Stimulated activated CD8-positive, alpha-beta memory T cell treated with anti-CD3 and anti-CD28 coated beads, Interleukin-12 subunit alpha, Interleukin-12 subunit beta, amount 100 ng/mL, for 24 hours (primary cell): ENCODE measurements at regions not wholly inside any gene's neighbourhood (a gene's known extent, or its start where the extent isn't known, plus 50 kb on each side); places are given as distances from the start of the nearest gene placed in this dataset.

Experiments
- DNase-seq: peaks from one replicate; pipeline ENCODE4 v3.0.0-alpha.2; 2020; ENCODE audit errors: extremely low read depth

- DNase-seq = no peak
Measured at GRCh38 chr13:73967397-73968165, 166.6 kb downstream of the KLF12 start.

DNA sequence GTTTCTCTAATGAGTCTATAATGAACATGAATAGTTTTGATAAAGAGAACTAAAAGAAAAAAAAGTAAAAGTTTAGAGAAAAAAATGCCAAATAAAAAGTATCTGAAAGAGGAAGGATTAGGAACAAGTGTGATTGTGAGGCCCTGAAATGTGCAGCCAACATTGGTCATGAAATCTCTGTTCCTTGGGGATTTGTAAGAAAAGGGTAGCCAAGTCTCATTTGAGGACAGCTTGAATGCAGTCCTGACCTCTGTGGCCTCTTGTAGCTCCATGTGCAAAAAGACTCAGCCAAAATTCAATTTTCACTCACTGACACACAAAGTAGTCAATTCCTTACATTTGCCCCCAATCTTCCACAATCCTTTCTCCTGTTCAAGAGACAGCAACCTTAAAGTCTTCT is 167.9 kb downstream of the KLF12 start:
- no peak for DNase-seq

DNA sequence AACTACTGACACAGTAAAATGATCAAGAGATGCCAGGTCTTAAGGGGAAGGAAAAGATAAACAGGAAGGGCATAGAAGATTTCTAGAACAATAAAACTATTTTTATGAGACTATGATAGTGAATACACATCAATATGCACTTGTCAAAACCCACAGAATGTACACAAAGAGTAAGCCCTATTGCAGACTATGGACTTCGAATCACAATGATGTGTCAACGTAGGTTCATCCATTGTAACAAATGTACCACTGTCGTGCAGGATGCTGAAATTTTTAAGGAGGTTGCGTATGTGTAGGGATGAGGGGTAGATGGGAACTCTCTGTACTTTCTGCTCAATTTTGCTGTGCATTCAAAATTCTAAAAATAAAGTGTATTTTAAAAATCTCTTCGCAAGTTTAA is 171.9 kb downstream of the KLF12 start:
- DNase-seq = no peak

GRCh38 chr13:73961181-73961580 is 173.0 kb downstream of the KLF12 start:
- DNase-seq = no peak

- no peak for DNase-seq
Measured at GRCh38 chr13:73960474-73960873, 173.7 kb downstream of the KLF12 start.

DNA sequence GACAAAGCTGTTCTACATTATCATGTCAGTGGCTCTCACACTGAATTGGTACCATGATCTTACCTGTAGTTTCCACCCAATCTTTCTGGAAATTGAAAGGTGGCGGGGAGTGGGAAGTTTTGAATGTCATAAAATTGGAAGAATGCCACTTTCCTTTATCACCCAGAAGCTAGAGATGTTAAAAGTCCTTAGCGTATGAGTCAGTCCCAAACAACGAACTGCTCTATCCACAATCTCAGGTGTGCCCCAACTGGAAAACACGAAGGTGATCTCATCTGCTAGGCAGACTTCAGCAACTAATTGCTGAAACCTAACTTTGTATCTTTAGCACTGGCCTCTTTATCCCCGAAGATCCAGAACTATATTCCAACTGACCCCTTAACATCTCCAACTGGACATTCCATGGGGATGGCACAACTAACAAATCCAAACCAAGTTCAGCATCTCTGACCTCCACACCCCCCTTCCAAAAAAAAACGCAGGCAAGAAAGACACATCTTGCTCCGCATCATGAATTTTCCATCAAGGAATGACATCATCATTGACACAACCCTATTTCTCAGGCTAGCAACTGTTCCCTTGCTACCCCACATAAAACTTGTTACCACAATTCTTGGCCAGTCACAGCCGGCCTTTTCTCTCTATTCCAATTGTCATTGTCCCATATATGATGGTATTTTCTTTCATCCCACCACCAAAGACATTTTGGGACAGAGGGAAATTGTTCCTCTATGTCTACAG is 175.4 kb downstream of the KLF12 start:
- DNase-seq = no peak

DNA sequence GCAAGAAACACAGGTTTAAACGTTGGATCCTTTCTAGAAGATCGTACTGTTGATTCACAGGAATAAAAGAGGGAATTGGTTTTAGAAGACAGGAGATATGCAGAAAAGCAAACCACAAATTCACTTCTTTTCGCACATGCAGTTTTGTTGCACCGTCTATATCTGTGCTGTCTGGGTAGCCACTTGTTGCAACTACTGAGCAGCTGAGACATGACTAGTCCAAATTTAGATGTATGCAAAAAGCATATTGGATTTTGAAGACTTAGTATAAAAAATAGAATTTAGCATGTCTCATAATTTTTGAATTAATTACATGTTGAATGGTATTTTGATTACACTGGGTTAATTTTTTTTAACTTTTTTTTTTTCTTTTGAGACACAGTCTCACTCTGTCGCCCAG is 176.3 kb downstream of the KLF12 start:
- no peak for DNase-seq

- DNase-seq = no peak
Measured at GRCh38 chr13:73956795-73957408, 177.3 kb downstream of the KLF12 start.

DNA sequence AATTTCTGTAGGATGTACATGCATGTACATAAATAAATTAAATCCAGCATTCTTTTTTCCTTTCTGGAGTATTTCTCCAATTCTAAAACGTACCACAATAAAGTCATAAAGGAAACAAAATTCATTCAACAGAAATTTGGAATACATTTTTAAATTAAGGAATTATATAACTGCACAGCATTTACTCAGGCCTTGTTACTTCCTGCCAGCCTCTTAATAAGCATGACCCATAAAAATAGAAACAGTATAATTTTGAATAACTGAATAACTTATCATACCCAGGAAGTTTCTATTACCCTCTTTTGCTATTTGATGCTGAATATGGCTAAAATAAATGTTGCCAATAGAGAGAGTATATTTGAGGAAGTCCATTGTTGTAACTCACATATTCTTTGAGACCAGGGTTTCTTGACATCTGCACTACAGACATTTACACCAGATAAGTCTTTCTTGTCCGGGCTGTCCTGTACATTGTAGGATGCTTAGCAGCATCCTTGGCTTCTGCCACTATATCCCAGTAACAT is 178.2 kb downstream of the KLF12 start:
- no peak for DNase-seq

GRCh38 chr13:73954808-73955207 is 179.4 kb downstream of the KLF12 start:
- no peak for DNase-seq

DNA sequence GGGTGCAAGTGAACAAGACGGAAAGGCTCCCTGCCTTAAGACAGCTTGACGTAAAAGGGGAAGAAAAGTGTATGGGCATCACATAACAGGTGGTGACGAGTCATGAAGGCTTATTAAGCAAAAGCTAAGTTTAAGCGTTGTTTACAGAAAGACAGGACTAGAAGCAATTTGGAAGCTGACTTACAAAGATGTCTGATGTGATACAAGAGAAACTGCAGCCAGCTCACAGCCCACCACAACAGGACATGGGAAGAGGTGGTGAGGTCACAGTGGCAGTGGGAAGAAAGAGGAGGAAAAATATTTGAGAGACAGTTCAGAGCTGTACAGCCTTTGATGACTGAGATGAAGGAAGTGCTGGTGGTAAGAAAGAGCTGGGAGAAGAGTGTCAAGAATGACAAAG is 181.6 kb downstream of the KLF12 start:
- DNase-seq = no peak

DNA sequence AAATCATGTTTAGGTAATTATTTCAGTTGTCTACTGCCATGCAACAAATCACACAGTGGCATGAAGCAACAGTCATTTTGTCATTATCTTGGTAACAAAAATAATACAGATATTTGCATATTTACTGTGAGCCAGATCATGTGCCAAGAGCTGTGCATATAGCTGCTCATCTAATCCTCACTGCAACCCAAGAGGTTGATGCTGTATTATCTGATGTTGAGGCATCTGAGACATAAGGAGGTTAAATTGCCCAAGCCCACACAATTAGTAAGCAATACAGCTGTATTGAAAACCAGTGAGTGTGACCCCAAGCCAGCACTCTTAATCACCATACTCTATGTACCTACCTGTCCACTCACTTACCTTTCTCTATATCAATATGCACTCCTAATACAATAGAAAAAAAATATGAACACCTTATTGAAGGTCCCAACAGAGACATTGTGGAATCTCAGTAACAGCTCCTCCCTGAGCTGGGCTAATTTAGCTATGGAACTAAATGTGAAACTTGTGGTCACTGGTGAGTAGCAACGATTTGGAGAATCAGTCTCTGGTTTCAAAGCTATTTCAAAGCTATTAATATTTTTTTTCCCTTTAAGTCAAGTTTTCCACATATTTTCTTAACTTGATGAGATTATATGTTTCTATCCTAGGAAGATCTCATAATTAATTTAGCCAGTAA is 185.2 kb downstream of the KLF12 start:
- DNase-seq = no peak

DNA sequence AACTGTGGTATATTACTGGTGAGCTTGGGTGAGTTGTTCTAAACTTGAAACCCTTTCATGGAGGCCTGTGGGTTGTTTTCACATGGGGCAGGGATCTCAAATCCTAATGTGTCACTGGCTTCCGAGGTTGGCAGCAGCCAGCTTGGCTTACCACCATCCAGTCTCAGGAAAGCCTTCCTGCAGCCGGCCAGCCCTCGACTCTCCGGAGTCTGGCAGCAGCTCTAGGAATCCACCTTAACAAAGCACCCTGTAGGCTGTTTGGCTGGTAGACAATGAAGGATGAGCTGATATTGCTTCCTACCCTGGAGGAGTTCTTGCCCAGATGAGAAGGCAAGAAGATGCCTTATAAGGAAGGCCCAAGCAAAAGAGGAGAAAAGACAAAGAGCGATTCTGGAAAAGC is 188.3 kb downstream of the KLF12 start:
- DNase-seq = no peak

- DNase-seq = no peak
Measured at GRCh38 chr13:73945382-73945781, 188.8 kb downstream of the KLF12 start.

DNA sequence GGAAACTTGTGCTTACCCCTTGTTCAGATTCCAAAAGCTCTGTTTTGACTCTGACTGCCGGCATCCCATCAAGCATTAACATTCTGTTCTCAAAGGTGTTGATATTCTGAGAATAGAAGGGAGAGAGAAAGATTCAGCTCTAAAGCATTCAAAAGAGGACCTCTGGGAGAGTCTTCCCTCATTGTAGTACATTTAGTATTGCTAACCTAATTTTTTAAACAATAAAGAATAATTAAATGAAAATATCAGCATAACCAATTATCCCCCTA is 190.3 kb downstream of the KLF12 start:
- no peak for DNase-seq

DNA sequence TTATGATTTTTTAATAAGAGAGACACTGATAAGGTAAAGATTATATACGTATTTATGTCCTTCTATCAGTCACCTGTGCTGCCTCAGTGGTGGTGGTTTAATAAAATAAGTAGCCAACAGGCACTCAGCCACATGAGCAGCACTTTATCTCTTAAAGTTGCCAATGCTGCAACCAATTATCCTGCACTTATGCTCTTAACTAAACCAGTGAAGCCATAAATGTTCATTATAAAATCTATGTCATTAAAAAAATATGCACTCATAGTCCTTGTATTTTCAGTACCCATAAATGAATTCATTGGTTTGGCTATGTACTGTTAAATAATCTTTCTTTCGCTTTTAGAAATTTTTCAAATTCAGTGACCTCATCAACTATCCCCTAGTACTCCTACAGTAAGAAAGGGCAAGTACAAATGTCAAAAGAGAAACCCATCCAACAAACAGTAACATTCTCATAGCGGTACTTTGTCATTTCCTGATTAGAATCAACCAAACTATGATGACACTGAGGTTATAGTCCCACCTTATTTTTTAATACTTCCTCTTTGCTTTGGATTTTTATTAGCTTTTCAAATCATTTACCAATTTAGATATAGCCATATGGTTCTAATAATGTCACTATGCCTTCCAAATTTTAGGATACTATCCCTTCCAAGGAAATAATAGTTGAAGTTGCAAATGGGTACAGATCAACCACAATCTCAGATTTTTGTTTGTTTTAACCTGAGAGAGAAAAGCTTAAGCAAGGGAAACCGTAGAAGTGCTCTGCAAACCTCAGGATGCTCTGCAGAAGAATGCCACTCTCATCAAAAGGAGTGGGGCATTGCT is 190.9 kb downstream of the KLF12 start:
- DNase-seq = no peak

DNA sequence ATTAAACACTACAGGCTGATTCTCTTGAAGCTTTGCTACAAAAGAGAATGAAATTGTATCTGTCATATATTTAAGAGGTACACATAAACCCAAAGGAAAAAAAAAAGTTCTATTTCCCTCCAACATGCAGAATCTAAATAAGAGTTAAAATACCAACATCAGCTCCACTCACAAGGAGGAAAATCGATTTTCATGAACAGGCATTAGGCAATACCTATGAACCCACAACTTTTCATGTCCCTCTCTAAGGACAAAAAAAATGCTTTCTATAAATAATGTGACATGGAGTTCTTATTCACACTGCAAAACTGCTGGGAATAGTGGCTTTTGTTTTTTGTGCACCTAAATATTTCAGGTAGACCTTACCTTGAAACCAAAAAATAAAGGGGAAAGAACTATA is 192.5 kb downstream of the KLF12 start:
- DNase-seq = no peak

- DNase-seq = no peak
Measured at GRCh38 chr13:73940098-73940497, 194.1 kb downstream of the KLF12 start.

DNA sequence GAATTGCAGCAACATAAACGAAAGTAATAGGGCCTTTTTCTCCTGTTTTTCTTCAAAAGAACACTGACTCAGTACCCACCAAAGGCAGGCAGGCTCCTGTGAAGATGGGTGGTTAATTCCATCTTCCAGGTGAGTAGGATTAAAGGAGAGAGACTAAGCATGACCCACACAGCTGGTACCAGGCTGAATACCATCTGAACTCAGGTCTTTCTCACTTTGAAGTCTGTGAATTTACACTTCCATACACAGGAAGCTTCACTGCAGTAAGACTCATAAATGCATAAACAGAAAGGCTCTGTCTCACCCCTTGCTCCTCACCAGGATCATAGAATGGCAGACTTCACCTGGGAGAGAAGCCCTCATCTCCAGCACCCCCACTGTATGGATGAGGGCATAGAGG is 194.6 kb downstream of the KLF12 start:
- DNase-seq = no peak

DNA sequence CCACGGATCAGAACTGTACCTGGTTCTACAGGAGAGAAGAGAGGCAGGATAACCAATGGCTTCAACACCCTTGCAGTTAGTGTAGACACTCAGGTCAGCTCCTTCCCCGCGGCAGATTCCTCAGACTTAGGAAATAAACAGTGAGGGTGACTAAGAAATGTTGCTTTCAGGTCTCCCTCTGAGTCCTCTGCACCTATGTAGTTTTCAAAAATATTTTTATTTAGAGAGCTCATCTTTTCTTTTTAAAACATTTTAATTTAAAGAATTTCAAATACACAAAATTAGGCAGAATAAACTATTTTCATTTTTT is 195.2 kb downstream of the KLF12 start:
- DNase-seq = no peak

DNA sequence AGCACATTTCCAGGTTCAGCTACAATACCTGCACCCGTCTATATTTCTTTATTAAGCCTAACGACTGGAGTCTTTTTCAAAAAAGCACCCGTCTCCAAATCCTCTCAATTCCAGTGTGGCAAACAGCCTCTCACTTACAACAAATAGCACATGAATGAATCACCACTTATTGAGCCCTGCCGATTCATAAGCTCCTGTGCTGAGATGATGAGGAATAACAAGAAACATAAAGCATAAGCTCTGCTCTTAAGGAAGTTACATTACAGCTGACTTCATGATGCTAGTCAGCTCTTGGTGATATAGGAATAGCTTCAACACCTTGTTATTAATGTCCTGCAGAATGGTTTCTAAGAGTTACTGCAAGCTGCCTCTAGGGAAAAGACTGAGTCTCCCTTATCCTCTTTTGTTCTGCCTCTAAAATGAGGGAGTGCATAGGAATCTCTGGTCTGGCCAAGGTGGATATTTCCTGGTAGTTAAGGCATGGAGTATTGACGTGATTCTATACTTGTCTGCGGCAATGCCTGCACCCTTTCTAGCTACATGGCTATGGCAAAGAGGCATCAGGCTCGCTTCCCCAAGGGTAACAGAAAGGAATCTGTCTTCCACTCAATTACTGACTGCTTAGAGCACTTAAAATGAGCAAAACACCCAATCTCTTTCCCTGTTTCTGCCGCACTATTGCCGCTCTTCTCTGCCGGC is 195.7 kb downstream of the KLF12 start:
- DNase-seq = no peak
